ENCODE measurements at regions not wholly inside any gene's neighbourhood (a gene's known extent, or its start where the extent isn't known, plus 50 kb on each side); places are given as distances from the start of the nearest gene placed in this dataset.

- TF ChIP-seq NR2C1 (IDR thresholded peaks at IDR 0.05): no peak
- TF ChIP-seq, protein P1, sequence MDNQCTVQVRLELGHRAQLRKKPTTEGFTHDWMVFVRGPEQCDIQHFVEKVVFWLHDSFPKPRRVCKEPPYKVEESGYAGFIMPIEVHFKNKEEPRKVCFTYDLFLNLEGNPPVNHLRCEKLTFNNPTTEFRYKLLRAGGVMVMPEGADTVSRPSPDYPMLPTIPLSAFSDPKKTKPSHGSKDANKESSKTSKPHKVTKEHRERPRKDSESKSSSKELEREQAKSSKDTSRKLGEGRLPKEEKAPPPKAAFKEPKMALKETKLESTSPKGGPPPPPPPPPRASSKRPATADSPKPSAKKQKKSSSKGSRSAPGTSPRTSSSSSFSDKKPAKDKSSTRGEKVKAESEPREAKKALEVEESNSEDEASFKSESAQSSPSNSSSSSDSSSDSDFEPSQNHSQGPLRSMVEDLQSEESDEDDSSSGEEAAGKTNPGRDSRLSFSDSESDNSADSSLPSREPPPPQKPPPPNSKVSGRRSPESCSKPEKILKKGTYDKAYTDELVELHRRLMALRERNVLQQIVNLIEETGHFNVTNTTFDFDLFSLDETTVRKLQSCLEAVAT (IDR thresholded peaks at IDR 0.05): no peak
- TF ChIP-seq SMAD1 (IDR thresholded peaks at IDR 0.05; ENCODE audit: low read depth, partially characterized antibody): no peak
- TF ChIP-seq SP1 (IDR thresholded peaks at IDR 0.05; ENCODE audit: low read depth, low read length): no peak
Measured at GRCh38 chr22:44591146-44591790, 93.2 kb upstream of the RTL6 start (continued).

GRCh38 chr22:44590291-44590690, 92.3 kb upstream of the RTL6 start:
- no peaks in the 10 kb centered on the region for H3K79me2 ChIP-seq (ENCODE audit: control insufficient read depth, insufficient read depth, low read length)
- in situ Hi-C loops (cut with MboI): no loop called here
- BruUV-seq (replicated peaks): no TSS peak
- intact Hi-C loops (cut with micrococcal nuclease; ENCODE audit: unreplicated experiment): no loop called here
- no peak overlapping the region for H3K27ac ChIP-seq (ENCODE audit: control insufficient read depth, insufficient read depth)
- ChIA-PET CTCF (interaction anchor here (0.9 kb wide), 1 partner anchor 596 kb away, joined by 3 read pairs; no protein-coding TSS in a partner anchor), SMC1A (ENCODE audit: uncharacterized antibody, unreplicated experiment) (no interaction called here), POLR2A (no interaction called here), RAD21 (ENCODE audit: unreplicated experiment) (no interaction called here)
- 30% methylated on average over 13 of the region's 13 CpGs for WGBS (ENCODE audit: insufficient coverage, insufficient replicate concordance, low lambda C conversion rate, missing lambda C conversion rate)
- no peak overlapping the region for H3K4me2 ChIP-seq (ENCODE audit: control insufficient read depth, insufficient read depth)
- H2AFZ ChIP-seq (ENCODE audit: control insufficient read depth, low read depth, low read length): no peak overlapping the region
- DNase-seq (ENCODE audit: low read depth, low spot score) (no peak), ATAC-seq (no peak), FAIRE-seq (no peak)
- TF ChIP-seq MYC (IDR thresholded peaks at IDR 0.05; ENCODE audit: insufficient read depth, insufficient read length, insufficient replicate concordance, low read length, severe bottlenecking) (no peak), BCL11A (IDR thresholded peaks at IDR 0.05; ENCODE audit: low read depth, low read length) (no peak), WRNIP1 (IDR thresholded peaks at IDR 0.05; ENCODE audit: borderline replicate concordance, low read depth, low read length) (no peak), NRF1 (conservative IDR thresholded peaks at IDR 0.05; ENCODE audit: low read depth, low read length) (no peak), PAX5 (IDR thresholded peaks at IDR 0.05; ENCODE audit: borderline replicate concordance, low read depth, low read length) (no peak), ESRRA (IDR thresholded peaks at IDR 0.05; ENCODE audit: low read length) (no peak), CBFB (IDR thresholded peaks at IDR 0.05; ENCODE audit: low read depth) (no peak), E4F1 (IDR thresholded peaks at IDR 0.05; ENCODE audit: borderline replicate concordance, partially characterized antibody) (no peak)
- no peaks in the 10 kb centered on the region; the same call in 2 of the 3 replicates for H3K9me3 ChIP-seq (replicated peaks; ENCODE audit: control insufficient read depth, insufficient read depth, low read length)
- H3K4me3 ChIP-seq: no peak overlapping the region
- H3K36me3 ChIP-seq (ENCODE audit: control insufficient read depth in 2 of 2, insufficient read depth in 2 of 2, low read length in 1 of 2): no peaks in the 10 kb centered on the region
- H3K27me3 ChIP-seq (replicated peaks in 1 of 2; ENCODE audit: control insufficient read depth in 2 of 2, insufficient read depth in 2 of 2, low read length in 1 of 2): peaks cover 2 to 5% of the 10 kb centered on the region in 2 experiments; a peak in 3 of 4 replicates
- no peak overlapping the region for H3K9ac ChIP-seq (ENCODE audit: control insufficient read depth, insufficient read depth, low read length)
- no peaks in the 10 kb centered on the region for H3K4me1 ChIP-seq (ENCODE audit: control insufficient read depth, insufficient read depth, low read length)
- no peaks in the 10 kb centered on the region for H4K20me1 ChIP-seq (ENCODE audit: control insufficient read depth, insufficient read depth)
